CD4-positive, alpha-beta T cell (primary cell): ENCODE measurements at regions not wholly inside any gene's neighbourhood (a gene's known extent, or its start where the extent isn't known, plus 50 kb on each side); places are given as distances from the start of the nearest gene placed in this dataset.

Source experiments
- ATAC-seq: fragments of 200-7000 bp; cut with Tn5 transposase; one replicate; pipeline ENCODE4 v1.10.0; 2022; ENCODE audit warnings: mild to moderate bottlenecking; ENCODE audit not compliant: poor library complexity
- CTCF ChIA-PET: fragments of 350-600 bp; sonication (Branson Sonifier 250); formaldehyde crosslinking; loops from one replicate; lab custom pipeline; 2021; ENCODE audit warnings: antibody characterized with exemption, inconsistent platforms; lab: Charles Lee
- POLR2A ChIA-PET: fragments of 350-600 bp; sonication (Branson Sonifier 250); formaldehyde crosslinking; loops from one replicate; lab custom pipeline; 2021; ENCODE audit warnings: antibody characterized with exemption, inconsistent platforms; lab: Charles Lee
- DNase-seq, 14 experiments: peaks; one replicate each; pipeline ENCODE4 v3.0.0-alpha.2; 2013 to 2020; ENCODE audit warnings: mixed read lengths in 2 of 14
- H3K27ac ChIP-seq, 2 donors: one replicate each; pipeline versions ENCODE4 v1.5.1 to v1.7.0; 2013; ENCODE audit warnings: low read length in 2 of 2, low read depth in 1 of 2, mild to moderate bottlenecking in 1 of 2
- H3K27me3 ChIP-seq, 2 experiments: 1 replicate in 1 of 2; 2 replicates in 1 of 2; pipeline versions ENCODE4 v1.6.1 to v1.7.0; 2013; ENCODE audit warnings: low read length in 2 of 2, control low read depth in 1 of 2, mild to moderate bottlenecking in 1 of 2, moderate library complexity in 1 of 2; ENCODE audit not compliant: insufficient read depth in 2 of 2, control insufficient read depth in 1 of 2
- H3K36me3 ChIP-seq: one replicate; pipeline ENCODE4 v1.6.1; 2013; ENCODE audit warnings: low read length, control low read depth; ENCODE audit not compliant: insufficient read depth
- H3K4me1 ChIP-seq: one replicate; pipeline ENCODE4 v1.6.1; 2013; ENCODE audit warnings: low read length, control low read depth; ENCODE audit not compliant: insufficient read depth
- H3K4me3 ChIP-seq: one replicate; pipeline ENCODE4 v1.5.1; 2013; ENCODE audit warnings: mild to moderate bottlenecking, low read length, moderate library complexity
- H3K9me3 ChIP-seq, 2 experiments: 1 replicate in 1 of 2; 2 replicates in 1 of 2; pipeline versions ENCODE4 v1.6.1 to v1.7.0; 2013; ENCODE audit warnings: low read length in 2 of 2, mild to moderate bottlenecking in 2 of 2, control low read depth in 1 of 2, moderate library complexity in 1 of 2; ENCODE audit not compliant: control insufficient read depth in 1 of 2, insufficient read depth in 1 of 2
- H3K27ac Mint-ChIP-seq: one replicate; pipeline ENCODE4 v1.8.0; 2020; ENCODE audit warnings: mixed read lengths
- H3K27me3 Mint-ChIP-seq: one replicate; pipeline ENCODE4 v1.8.0; 2021; ENCODE audit warnings: mixed read lengths
- H3K36me3 Mint-ChIP-seq: one replicate; pipeline ENCODE4 v1.8.0; 2021; ENCODE audit warnings: low read depth, mixed read lengths
- H3K4me1 Mint-ChIP-seq: one replicate; pipeline ENCODE4 v1.8.0; 2021; ENCODE audit warnings: low read depth, mixed read lengths
- H3K4me3 Mint-ChIP-seq: one replicate; pipeline ENCODE4 v1.8.0; 2020; ENCODE audit warnings: mild to moderate bottlenecking, mixed read lengths
- H3K9me3 Mint-ChIP-seq: one replicate; pipeline ENCODE4 v1.8.0; 2020; ENCODE audit warnings: mixed read lengths
- intact Hi-C, 2 experiments: fragments of 100-400 bp; cut with DNase I in 1 of 2; cut with micrococcal nuclease in 1 of 2; formaldehyde crosslinking; loops; one replicate each; pipeline versions ENCODE4 v1.15.1 to v1.9.0; 2023 to 2025; cut with DNase I, micrococcal nuclease
- TF ChIP-seq, protein P1 (sequence below): fragments of 200-600 bp; IDR thresholded peaks from one replicate; pipeline ENCODE4 v1.8.0; 2022; ENCODE audit warnings: antibody characterized with exemption, mild to moderate bottlenecking

DNA sequence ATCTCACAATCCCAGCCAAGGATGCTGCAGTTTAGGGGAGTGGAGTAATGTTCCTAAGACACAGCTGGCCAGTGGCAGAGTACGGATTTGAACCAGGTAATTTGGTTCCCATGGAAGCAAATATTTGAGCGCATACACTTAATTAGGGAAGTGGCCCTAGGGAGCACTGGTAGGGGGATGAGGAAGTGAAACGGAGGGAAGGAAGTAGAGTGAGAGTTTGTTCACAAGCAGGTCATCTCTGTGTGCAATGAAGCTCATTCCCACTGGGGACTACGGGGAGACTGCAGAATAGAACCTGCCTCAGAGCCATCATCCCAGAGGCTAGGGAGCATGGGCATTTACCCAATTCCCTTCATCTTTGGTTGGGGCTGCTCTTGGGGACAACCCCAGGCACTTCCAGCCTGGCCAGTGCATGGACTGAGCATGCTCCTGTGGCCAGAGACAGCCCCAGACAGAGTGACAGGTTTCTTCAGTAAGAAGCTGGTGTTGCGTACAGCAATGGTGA lies 317.2 kb upstream of the PROK2 start:
- Mint-ChIP-seq H3K27me3 (no peaks in the 10 kb centered on the region), H3K36me3 (no peaks in the 10 kb centered on the region), H3K4me1 (peaks cover 26% of the 10 kb centered on the region), H3K9me3 (no peaks in the 10 kb centered on the region), H3K27ac (no peak overlapping the region), H3K4me3 (no peak overlapping the region)
- ATAC-seq: no peak
- DNase-seq: peak in 3 of 14 experiments; percentile 26 to 67 (median 57)
- Histone ChIP-seq H3K4me1 (peaks cover 22% of the 10 kb centered on the region), H3K27me3 (peaks cover 0 to 3% of the 10 kb centered on the region in 2 experiments), H3K4me3 (no peak overlapping the region), H3K27ac (no peak overlapping the region), H3K9me3 (no peaks in the 10 kb centered on the region), H3K36me3 (no peaks in the 10 kb centered on the region)
- intact Hi-C loops: loop anchor here in 1 of 2 experiments (10.0 kb wide), 1 partner anchor 387 kb away; no protein-coding TSS in a partner anchor
- ChIA-PET POLR2A (no interaction called here), CTCF (no interaction called here)
- TF ChIP-seq, protein P1, sequence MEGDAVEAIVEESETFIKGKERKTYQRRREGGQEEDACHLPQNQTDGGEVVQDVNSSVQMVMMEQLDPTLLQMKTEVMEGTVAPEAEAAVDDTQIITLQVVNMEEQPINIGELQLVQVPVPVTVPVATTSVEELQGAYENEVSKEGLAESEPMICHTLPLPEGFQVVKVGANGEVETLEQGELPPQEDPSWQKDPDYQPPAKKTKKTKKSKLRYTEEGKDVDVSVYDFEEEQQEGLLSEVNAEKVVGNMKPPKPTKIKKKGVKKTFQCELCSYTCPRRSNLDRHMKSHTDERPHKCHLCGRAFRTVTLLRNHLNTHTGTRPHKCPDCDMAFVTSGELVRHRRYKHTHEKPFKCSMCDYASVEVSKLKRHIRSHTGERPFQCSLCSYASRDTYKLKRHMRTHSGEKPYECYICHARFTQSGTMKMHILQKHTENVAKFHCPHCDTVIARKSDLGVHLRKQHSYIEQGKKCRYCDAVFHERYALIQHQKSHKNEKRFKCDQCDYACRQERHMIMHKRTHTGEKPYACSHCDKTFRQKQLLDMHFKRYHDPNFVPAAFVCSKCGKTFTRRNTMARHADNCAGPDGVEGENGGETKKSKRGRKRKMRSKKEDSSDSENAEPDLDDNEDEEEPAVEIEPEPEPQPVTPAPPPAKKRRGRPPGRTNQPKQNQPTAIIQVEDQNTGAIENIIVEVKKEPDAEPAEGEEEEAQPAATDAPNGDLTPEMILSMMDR: no peak

GRCh38 chr3:72101494-72101893 lies 316.5 kb upstream of the PROK2 start:
- Mint-ChIP-seq H3K27ac (no peak overlapping the region), H3K9me3 (no peaks in the 10 kb centered on the region), H3K4me1 (peaks cover 26% of the 10 kb centered on the region), H3K4me3 (peak overlapping the region; percentile 4), H3K27me3 (no peaks in the 10 kb centered on the region), H3K36me3 (no peaks in the 10 kb centered on the region)
- H3K4me1 ChIP-seq: peaks cover 22% of the 10 kb centered on the region
- no peak overlapping the region for H3K4me3 ChIP-seq
- peak in 1 of 14 experiments; percentile 18 for DNase-seq
- H3K27ac ChIP-seq: no peak overlapping the region
- intact Hi-C loops: loop anchor here in 1 of 2 experiments (10.0 kb wide), 1 partner anchor 387 kb away; no protein-coding TSS in a partner anchor
- POLR2A ChIA-PET: interaction anchor here (1.3 to 1.4 kb wide), 2 partner anchors 245 to 346 kb away, joined by 3 to 7 read pairs; partner anchors contain the start of gene RYBP
- no peak for ATAC-seq
- H3K27me3 ChIP-seq: peaks cover 0 to 3% of the 10 kb centered on the region in 2 experiments
- CTCF ChIA-PET: interaction anchor here (0.6 kb wide), 1 partner anchor 1516 kb away, joined by 3 read pairs; no protein-coding TSS in a partner anchor
- no peaks in the 10 kb centered on the region for H3K36me3 ChIP-seq
- TF ChIP-seq, protein P1: no peak
- H3K9me3 ChIP-seq: no peaks in the 10 kb centered on the region

GRCh38 chr3:72100601-72101187 lies 315.7 kb upstream of the PROK2 start:
- Mint-ChIP-seq H3K27ac (peak overlapping the region; percentile 75), H3K4me3 (peak overlapping the region; percentile 84), H3K36me3 (no peaks in the 10 kb centered on the region), H3K27me3 (no peaks in the 10 kb centered on the region), H3K9me3 (no peaks in the 10 kb centered on the region), H3K4me1 (peaks cover 26% of the 10 kb centered on the region)
- DNase-seq: peak; percentile 53 to 95 (median 76)
- Histone ChIP-seq H3K36me3 (no peaks in the 10 kb centered on the region), H3K27ac (peak overlapping the region in 1 of 2 donors; percentile 59), H3K27me3 (peaks cover 0 to 3% of the 10 kb centered on the region in 2 experiments), H3K9me3 (no peaks in the 10 kb centered on the region), H3K4me1 (peaks cover 22% of the 10 kb centered on the region), H3K4me3 (peak overlapping the region; percentile 51)
- POLR2A ChIA-PET: interaction anchor here (1.0 to 1.4 kb wide), 3 partner anchors 21 to 346 kb away, joined by 3 to 7 read pairs (median 3); partner anchors contain the start of gene RYBP
- CTCF ChIA-PET: interaction anchor here (0.6 kb wide), 1 partner anchor 382 kb away, joined by 3 read pairs; no protein-coding TSS in a partner anchor
- peak; percentile 91 for ATAC-seq
- intact Hi-C loops: loop anchor here in 1 of 2 experiments (10.0 kb wide), 1 partner anchor 386 kb away; no protein-coding TSS in a partner anchor
- TF ChIP-seq, protein P1: no peak
